Ectodermal cell (in vitro differentiated cells): ENCODE measurements at regions not wholly inside any gene's neighbourhood (a gene's known extent, or its start where the extent isn't known, plus 50 kb on each side); places are given as distances from the start of the nearest gene placed in this dataset.
"Not testable (repeated sequence)": the region's sequence is repeated elsewhere in the genome, so short reads cannot be mapped to it uniquely, and the experiment has no call there.

ENCODE experiments used
- H3K27ac ChIP-seq: 2 replicates; pipeline ENCODE4 v1.7.0; 2013; ENCODE audit warnings: mild to moderate bottlenecking, low read depth, low read length; ENCODE audit not compliant: insufficient read depth, poor library complexity, severe bottlenecking
- H3K27me3 ChIP-seq: 2 replicates; pipeline ENCODE4 v1.7.0; 2013; ENCODE audit warnings: mild to moderate bottlenecking, low read length; ENCODE audit not compliant: insufficient read depth, control insufficient read depth, poor library complexity, severe bottlenecking
- H3K36me3 ChIP-seq: one replicate; pipeline ENCODE4 v1.7.0; 2013; ENCODE audit warnings: low read length; ENCODE audit not compliant: control insufficient read depth, insufficient read depth
- H3K4me1 ChIP-seq: one replicate; pipeline ENCODE4 v1.7.0; 2013; ENCODE audit warnings: low read length; ENCODE audit not compliant: control insufficient read depth, insufficient read depth
- H3K4me3 ChIP-seq: 2 replicates; pipeline ENCODE4 v1.7.0; 2013; ENCODE audit warnings: low read depth, low read length, control low read depth; ENCODE audit not compliant: insufficient read depth
- H3K9me3 ChIP-seq: 2 replicates; pipeline ENCODE4 v1.7.0; 2013; ENCODE audit warnings: mild to moderate bottlenecking, low read length, moderate library complexity; ENCODE audit not compliant: control insufficient read depth
- WGBS, 2 experiments: methylation state at CpG; one replicate each; pipeline ENCODE4 v1.1.7; 2013; ENCODE audit warnings: missing lambda C conversion rate in 2 of 2; 5-methylcytosine and 5-hydroxymethylcytosine counted together

GRCh38 chr7:135872861-135873260 is 104.3 kb downstream of the MTPN start:
- not testable (repeated sequence) for H3K36me3 ChIP-seq, H3K9me3 ChIP-seq, H3K27me3 ChIP-seq, H3K4me1 ChIP-seq, H3K27ac ChIP-seq, H3K4me3 ChIP-seq
- whole genome bisulfite sequencing, 2 experiments: 84 to 90% methylated on average over 3 of the region's 4 CpGs

GRCh38 chr7:135862586-135863340 is 114.2 kb upstream of the FAM180A start:
- WGBS, 2 experiments: 60 to 63% methylated on average over 8 of the region's 8 CpGs
- H3K4me3 ChIP-seq: no peak overlapping the region
- H3K27ac ChIP-seq: peak overlapping the region; percentile 67

GRCh38 chr7:135859538-135859937 is 110.9 kb upstream of the FAM180A start:
- WGBS, 2 experiments: 93 to 94% methylated on average over 1 to 2 of the region's 2 CpGs
- Histone ChIP-seq H3K9me3 (no peaks in the 10 kb centered on the region), H3K27me3 (no peaks in the 10 kb centered on the region), H3K4me1 (peaks cover 12% of the 10 kb centered on the region), H3K27ac (no peak overlapping the region), H3K4me3 (no peak overlapping the region), H3K36me3 (no peaks in the 10 kb centered on the region)

More at GRCh38 chr7:135862586-135863340, 114.2 kb upstream of the FAM180A start:
- peaks cover 12% of the 10 kb centered on the region for H3K4me1 ChIP-seq
- no peaks in the 10 kb centered on the region for H3K27me3 ChIP-seq
- no peaks in the 10 kb centered on the region for H3K36me3 ChIP-seq
- no peaks in the 10 kb centered on the region for H3K9me3 ChIP-seq

GRCh38 chr7:135858851-135859250 is 110.2 kb upstream of the FAM180A start:
- Histone ChIP-seq H3K36me3 (no peaks in the 10 kb centered on the region), H3K4me1 (peaks cover 12% of the 10 kb centered on the region), H3K4me3 (no peak overlapping the region), H3K27ac (no peak overlapping the region), H3K9me3 (no peaks in the 10 kb centered on the region), H3K27me3 (no peaks in the 10 kb centered on the region)
- 93 to 95% methylated on average over 6 of the region's 6 CpGs for WGBS, 2 experiments

GRCh38 chr7:135858379-135858778 is 109.8 kb upstream of the FAM180A start:
- no peak overlapping the region for H3K27ac ChIP-seq
- no peaks in the 10 kb centered on the region for H3K9me3 ChIP-seq
- no peak overlapping the region for H3K4me3 ChIP-seq
- H3K27me3 ChIP-seq: no peaks in the 10 kb centered on the region
- 97 to 98% methylated on average over 4 of the region's 4 CpGs for WGBS, 2 experiments
- no peaks in the 10 kb centered on the region for H3K36me3 ChIP-seq
- H3K4me1 ChIP-seq: peaks cover 10% of the 10 kb centered on the region

- Histone ChIP-seq H3K4me1 (peaks cover 3% of the 10 kb centered on the region), H3K27me3 (no peaks in the 10 kb centered on the region), H3K27ac (no peak overlapping the region), H3K36me3 (no peaks in the 10 kb centered on the region), H3K4me3 (no peak overlapping the region), H3K9me3 (no peaks in the 10 kb centered on the region)
- 87 to 93% methylated on average over 3 of the region's 3 CpGs for WGBS, 2 experiments
Observed at GRCh38 chr7:135857519-135858274, 109.1 kb upstream of the FAM180A start.

GRCh38 chr7:135856356-135857144 is 107.9 kb upstream of the FAM180A start:
- Histone ChIP-seq H3K27ac (no peak overlapping the region), H3K9me3 (no peaks in the 10 kb centered on the region), H3K4me3 (no peak overlapping the region), H3K36me3 (no peaks in the 10 kb centered on the region), H3K27me3 (no peaks in the 10 kb centered on the region), H3K4me1 (no peaks in the 10 kb centered on the region)
- 64 to 97% methylated on average over 2 to 4 of the region's 6 CpGs for WGBS, 2 experiments

- Histone ChIP-seq H3K36me3 (no peaks in the 10 kb centered on the region), H3K4me1 (no peaks in the 10 kb centered on the region), H3K27ac (no peak overlapping the region), H3K27me3 (no peaks in the 10 kb centered on the region), H3K9me3 (no peaks in the 10 kb centered on the region), H3K4me3 (no peak overlapping the region)
- WGBS, 2 experiments: 88 to 92% methylated on average over 3 of the region's 3 CpGs
Observed at GRCh38 chr7:135855846-135856245, 107.2 kb upstream of the FAM180A start.

GRCh38 chr7:135853499-135853898 is 104.9 kb upstream of the FAM180A start:
- H3K4me3 ChIP-seq: no peak overlapping the region
- no peaks in the 10 kb centered on the region for H3K4me1 ChIP-seq
- 84 to 93% methylated on average over 2 of the region's 2 CpGs for WGBS, 2 experiments
- no peaks in the 10 kb centered on the region for H3K27me3 ChIP-seq
- no peak overlapping the region for H3K27ac ChIP-seq
- no peaks in the 10 kb centered on the region for H3K36me3 ChIP-seq
- H3K9me3 ChIP-seq: no peaks in the 10 kb centered on the region

- no peak overlapping the region for H3K4me3 ChIP-seq
- WGBS, 2 experiments: 88 to 91% methylated on average over 2 of the region's 3 CpGs
- no peak overlapping the region for H3K27ac ChIP-seq
- H3K9me3 ChIP-seq: no peaks in the 10 kb centered on the region
- H3K36me3 ChIP-seq: no peaks in the 10 kb centered on the region
- no peaks in the 10 kb centered on the region for H3K27me3 ChIP-seq
- H3K4me1 ChIP-seq: no peaks in the 10 kb centered on the region
Observed at GRCh38 chr7:135853008-135853407, 104.4 kb upstream of the FAM180A start.
